Gastroesophageal sphincter (tissue), 3 donors: ENCODE measurements at regions not wholly inside any gene's neighbourhood (a gene's known extent, or its start where the extent isn't known, plus 50 kb on each side); places are given as distances from the start of the nearest gene placed in this dataset.

ENCODE experiments used
- EP300 ChIP-seq: sonication (generic); formaldehyde crosslinking; IDR thresholded peaks from one replicate; pipeline ENCODE4 v1.6.1; 2017; ENCODE audit warnings: antibody characterized with exemption, mild to moderate bottlenecking
- POLR2A ChIP-seq, 2 donors: fragments of 450-650 bp; IDR thresholded peaks; one replicate each; pipeline ENCODE4 v1.6.1; 2017; ENCODE audit warnings: antibody characterized with exemption in 2 of 2, mild to moderate bottlenecking in 2 of 2, moderate library complexity in 1 of 2
- POLR2AphosphoS5 ChIP-seq: sonication (generic); formaldehyde crosslinking; IDR thresholded peaks from one replicate; pipeline ENCODE4 v1.6.1; 2017; ENCODE audit warnings: antibody characterized with exemption
- TF ChIP-seq, protein P1 (sequence below), 4 experiments: fragments of 200-600 bp in 2 of 4; fragments of 450-650 bp in 2 of 4; sonication (generic) in 1 of 4; IDR thresholded peaks; one replicate each; pipeline ENCODE4 v1.5.1; 2017 to 2019; ENCODE audit warnings: antibody characterized with exemption in 4 of 4, mild to moderate bottlenecking in 2 of 4, moderate library complexity in 2 of 4

DNA sequence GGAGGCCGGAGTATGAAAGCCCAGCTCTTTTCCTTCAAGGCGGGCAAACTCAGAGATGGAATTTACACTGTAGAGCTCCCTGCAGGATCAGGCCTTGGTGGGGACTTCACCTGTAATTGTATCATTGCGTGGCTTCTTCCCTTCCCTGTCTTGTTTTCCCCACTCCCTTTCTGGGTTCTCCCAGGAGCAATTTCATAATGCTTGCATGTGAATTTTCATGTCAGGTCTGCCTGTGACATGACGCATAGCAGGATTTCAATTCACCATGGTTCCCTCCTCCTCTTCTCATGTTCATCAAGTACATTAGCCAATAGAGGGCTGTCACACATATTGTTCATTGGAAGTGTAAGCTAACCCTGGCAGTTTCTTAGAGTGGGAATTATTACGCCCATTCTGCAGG is 197.7 kb downstream of the RPS24 start:
- TF ChIP-seq, protein P1, sequence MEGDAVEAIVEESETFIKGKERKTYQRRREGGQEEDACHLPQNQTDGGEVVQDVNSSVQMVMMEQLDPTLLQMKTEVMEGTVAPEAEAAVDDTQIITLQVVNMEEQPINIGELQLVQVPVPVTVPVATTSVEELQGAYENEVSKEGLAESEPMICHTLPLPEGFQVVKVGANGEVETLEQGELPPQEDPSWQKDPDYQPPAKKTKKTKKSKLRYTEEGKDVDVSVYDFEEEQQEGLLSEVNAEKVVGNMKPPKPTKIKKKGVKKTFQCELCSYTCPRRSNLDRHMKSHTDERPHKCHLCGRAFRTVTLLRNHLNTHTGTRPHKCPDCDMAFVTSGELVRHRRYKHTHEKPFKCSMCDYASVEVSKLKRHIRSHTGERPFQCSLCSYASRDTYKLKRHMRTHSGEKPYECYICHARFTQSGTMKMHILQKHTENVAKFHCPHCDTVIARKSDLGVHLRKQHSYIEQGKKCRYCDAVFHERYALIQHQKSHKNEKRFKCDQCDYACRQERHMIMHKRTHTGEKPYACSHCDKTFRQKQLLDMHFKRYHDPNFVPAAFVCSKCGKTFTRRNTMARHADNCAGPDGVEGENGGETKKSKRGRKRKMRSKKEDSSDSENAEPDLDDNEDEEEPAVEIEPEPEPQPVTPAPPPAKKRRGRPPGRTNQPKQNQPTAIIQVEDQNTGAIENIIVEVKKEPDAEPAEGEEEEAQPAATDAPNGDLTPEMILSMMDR (IDR thresholded peaks at IDR 0.05): no peak
- TF ChIP-seq EP300: no peak
- no peak for TF ChIP-seq POLR2AphosphoS5
- no peak for TF ChIP-seq POLR2A (IDR thresholded peaks at IDR 0.05)
